GM20000 (cell line): ENCODE measurements at regions not wholly inside any gene's neighbourhood (a gene's known extent, or its start where the extent isn't known, plus 50 kb on each side); places are given as distances from the start of the nearest gene placed in this dataset.

Experiments
- DNase-seq: peaks from one replicate; pipeline ENCODE4 v3.0.0; 2012; ENCODE audit warnings: low spot score
- TF ChIP-seq, protein P1 (sequence below): IDR thresholded peaks from 2 replicates; pipeline ENCODE4 v1.5.1; 2012; ENCODE audit warnings: mild to moderate bottlenecking, control low read depth; ENCODE audit errors: extremely low read depth, missing control alignments

DNA sequence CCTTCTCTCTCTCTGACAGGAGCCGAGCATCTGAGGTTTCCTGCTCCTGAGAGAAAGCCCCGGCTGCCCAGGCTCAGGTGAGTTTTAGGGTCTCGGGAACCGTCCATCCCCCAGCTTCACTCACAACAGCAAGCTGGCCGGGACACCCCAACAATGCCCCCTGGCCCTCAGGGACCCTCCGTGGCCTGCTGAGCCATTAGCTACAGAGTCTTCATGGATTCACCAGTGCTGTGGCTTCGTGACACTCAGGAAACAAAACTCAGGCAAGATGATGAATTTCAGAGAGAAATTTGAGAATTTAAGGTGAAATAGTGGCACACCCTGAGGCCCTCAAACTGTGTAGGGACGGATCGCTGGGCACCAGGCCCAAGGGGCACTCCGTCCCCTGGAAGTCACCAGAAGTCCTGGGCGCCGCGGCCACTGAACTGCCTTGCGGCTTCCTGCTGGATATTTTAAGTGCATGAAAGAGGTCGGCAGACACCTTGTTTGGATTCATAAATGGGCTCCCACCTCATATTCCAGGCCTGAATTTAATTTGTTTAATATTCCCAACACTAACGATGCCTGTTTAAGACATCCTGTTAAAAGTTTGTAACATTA, 368.3 kb upstream of the SALL3 start:
- TF ChIP-seq, protein P1, sequence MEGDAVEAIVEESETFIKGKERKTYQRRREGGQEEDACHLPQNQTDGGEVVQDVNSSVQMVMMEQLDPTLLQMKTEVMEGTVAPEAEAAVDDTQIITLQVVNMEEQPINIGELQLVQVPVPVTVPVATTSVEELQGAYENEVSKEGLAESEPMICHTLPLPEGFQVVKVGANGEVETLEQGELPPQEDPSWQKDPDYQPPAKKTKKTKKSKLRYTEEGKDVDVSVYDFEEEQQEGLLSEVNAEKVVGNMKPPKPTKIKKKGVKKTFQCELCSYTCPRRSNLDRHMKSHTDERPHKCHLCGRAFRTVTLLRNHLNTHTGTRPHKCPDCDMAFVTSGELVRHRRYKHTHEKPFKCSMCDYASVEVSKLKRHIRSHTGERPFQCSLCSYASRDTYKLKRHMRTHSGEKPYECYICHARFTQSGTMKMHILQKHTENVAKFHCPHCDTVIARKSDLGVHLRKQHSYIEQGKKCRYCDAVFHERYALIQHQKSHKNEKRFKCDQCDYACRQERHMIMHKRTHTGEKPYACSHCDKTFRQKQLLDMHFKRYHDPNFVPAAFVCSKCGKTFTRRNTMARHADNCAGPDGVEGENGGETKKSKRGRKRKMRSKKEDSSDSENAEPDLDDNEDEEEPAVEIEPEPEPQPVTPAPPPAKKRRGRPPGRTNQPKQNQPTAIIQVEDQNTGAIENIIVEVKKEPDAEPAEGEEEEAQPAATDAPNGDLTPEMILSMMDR = no peak
- DNase-seq = no peak

DNA sequence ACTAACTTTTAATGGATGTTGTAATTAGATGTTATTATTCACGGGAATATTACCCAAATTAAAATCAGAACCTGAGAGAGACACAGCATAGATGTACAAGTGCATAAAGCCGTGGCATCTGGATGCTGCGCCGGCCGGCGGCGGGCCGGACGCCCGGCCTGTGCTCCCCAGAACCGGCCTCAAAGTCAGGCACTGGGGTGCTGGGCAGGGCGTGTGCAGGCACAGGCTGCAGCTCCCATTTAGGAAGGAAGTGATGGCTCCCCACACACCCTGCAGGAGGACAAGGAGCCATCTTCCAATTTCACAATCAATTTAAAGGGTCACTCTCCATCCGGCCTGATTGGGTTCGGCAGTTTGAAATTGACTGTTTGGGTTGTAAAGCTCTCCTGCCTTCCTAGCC, 367.7 kb upstream of the SALL3 start:
- TF ChIP-seq, protein P1 = no peak
- no peak for DNase-seq

DNA sequence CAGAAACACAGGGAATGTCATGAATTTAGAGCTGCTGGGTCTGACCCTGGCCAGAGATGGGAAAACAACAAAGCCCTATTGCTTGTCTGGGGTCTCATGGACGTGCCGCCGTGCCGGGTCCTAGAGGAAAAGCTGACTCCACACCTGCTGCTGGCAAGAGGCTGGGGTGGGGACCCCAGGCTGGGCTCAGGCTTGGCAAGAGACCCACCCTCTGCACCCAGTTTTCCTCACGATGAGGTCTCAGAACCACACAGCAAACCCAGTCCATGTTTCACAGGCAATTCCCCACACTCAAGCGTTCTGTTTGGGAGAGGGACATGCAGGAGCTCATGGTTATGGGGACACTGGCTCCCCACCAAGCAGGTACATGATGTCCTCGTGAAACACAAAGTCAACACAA, 367.3 kb upstream of the SALL3 start:
- no peak for DNase-seq
- TF ChIP-seq, protein P1 = no peak

DNA sequence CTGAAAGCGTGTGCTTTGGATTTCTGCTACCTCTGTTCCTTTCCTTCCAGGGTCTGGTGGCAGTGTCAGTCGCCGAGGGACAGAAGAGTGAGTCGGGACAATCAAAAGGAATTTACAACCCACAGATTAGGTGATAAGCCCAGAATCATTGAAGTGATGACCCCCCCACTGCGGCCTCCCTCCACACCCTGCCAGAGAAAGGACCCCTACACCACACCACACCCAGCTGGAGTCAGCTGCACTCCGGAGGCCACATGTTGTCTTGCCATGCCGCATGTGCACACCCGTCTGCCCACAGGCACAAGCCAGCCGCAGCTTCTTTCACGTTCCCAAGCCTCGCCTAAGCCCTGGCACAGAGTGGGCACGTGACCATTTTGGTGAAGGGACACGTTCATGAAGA, 366.8 kb upstream of the SALL3 start:
- TF ChIP-seq, protein P1 = no peak
- no peak for DNase-seq

DNA sequence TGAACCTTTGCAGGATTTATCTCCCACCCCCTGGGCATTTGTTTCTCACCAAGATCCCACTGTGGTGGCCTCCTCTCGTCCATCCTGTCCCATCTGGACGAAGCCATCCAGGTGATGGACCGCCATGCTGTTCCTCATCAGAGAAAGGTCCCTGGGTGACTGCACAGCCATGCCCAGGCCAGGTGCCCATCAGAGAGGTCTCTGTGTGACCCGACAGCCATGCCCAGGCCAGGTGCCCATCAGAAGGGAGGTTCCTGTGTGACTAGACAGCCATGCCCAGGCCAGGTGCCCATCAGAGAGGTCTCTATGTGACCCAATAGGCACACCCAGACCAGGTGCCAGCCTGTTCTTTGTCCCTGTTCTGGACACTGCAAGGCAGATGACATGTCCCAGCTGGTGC, 360.9 kb upstream of the SALL3 start:
- no peak for DNase-seq
- TF ChIP-seq, protein P1 = no peak

DNA sequence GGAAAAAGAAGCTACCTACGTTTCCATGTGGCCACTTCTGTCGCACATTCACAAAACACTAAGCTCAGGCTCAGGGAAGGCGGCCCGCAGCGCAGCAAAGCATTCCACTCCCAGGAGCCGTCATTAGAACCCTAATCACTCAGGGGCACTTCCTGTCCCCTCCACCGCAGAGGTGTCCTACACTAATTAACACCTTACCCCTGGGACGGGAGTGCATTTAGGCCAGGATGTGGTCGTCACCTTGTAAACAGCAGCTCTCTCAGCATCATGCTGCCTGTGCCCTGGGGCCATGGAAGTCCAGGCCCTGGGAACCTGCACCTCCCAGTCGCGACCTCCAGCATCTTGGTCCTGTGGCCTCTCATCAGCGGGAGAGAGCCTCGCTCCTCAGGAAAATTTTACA, 359.8 kb upstream of the SALL3 start:
- TF ChIP-seq, protein P1 = no peak
- DNase-seq = no peak

DNA sequence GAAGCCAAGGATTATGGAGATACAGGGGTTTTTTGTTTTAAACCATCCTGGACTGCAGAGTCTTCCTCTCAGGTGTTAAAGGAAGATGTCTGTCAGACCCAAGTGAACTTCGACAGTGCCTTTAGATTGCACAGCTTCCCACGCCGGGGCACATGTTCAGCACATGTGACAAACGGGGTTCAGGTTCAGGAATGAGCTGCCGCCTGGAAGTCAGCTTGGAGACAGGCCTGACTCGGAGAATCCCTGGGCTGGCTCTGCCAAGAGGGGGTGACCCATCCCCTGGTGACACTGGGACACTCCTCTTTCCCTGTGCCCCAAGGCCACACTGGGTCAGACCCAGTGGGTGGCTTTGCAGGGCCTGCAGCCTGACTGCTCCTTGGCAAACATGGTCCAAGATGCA, 359.3 kb upstream of the SALL3 start:
- no peak for DNase-seq
- TF ChIP-seq, protein P1 = no peak
